ENCODE measurements at regions not wholly inside any gene's neighbourhood (a gene's known extent, or its start where the extent isn't known, plus 50 kb on each side); places are given as distances from the start of the nearest gene placed in this dataset.

DNA sequence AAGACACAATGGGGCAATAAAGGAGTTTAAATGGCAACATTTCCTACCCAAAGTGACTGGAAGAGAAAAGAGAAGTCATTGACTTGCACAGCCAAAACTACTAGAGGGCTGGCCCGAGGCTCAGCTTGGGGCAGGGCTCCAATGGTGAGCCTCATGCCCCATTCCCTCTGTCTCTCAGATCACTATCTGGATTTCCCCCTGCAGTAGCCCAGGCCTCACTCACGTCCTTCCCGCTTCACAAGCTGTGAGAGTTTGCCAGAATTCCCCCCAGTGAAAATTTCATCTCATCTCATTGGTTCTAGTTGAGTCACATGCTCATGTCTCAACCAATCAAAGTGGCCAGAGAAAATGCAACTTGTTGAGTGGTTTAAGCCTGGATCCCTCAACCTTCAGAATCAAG is 181.3 kb downstream of the WDR11 start:
- no peak overlapping the region for H3K27ac ChIP-seq (ENCODE audit: low read depth, low read length)
- no peak overlapping the region for H2AFZ ChIP-seq (ENCODE audit: insufficient read depth, low read length, poor library complexity)
- H3K4me2 ChIP-seq (ENCODE audit: low read length) = no peak overlapping the region
- no peak overlapping the region for H3K23ac ChIP-seq (ENCODE audit: low read length)
- no peak overlapping the region for H3K14ac ChIP-seq (ENCODE audit: low read length)
- no peaks in the 10 kb centered on the region for H3K9me3 ChIP-seq (ENCODE audit: insufficient read depth, low read depth, low read length)
- H3K27me3 ChIP-seq (ENCODE audit: insufficient read depth, low read length) = no peaks in the 10 kb centered on the region
- H4K91ac ChIP-seq (ENCODE audit: low read depth, low read length) = no peak overlapping the region
- H4K8ac ChIP-seq (ENCODE audit: low read depth, low read length) = no peak overlapping the region
- H3K36me3 ChIP-seq (ENCODE audit: control insufficient read depth in 1 of 2, insufficient read depth in 2 of 2, low read length in 2 of 2) = no peaks in the 10 kb centered on the region
- WGBS (ENCODE audit: extremely low coverage, insufficient coverage, insufficient read length) = no CpG with 5 or more reads among the region's 3 CpGs
- no peak overlapping the region for H3K18ac ChIP-seq (ENCODE audit: low read length)
- H4K12ac ChIP-seq (ENCODE audit: low read depth, low read length) = no peak overlapping the region
- peaks cover 5 to 8% of the 10 kb centered on the region in 2 experiments for H3K4me1 ChIP-seq (ENCODE audit: control insufficient read depth in 1 of 2, insufficient read depth in 2 of 2, low read length in 2 of 2)
- DNase-seq = no peak
- H2BK120ac ChIP-seq (ENCODE audit: insufficient read depth, low read length, poor library complexity) = no peak overlapping the region
- H2BK5ac ChIP-seq (ENCODE audit: low read depth, low read length, poor library complexity) = no peak overlapping the region
- no peak overlapping the region for H3K4me3 ChIP-seq (ENCODE audit: low read depth, low read length)
- H3K79me2 ChIP-seq (ENCODE audit: control insufficient read depth, insufficient read depth, low read length, poor library complexity) = no peaks in the 10 kb centered on the region
- no peak overlapping the region for H2BK12ac ChIP-seq (ENCODE audit: low read length)
- no peak overlapping the region for H2AK5ac ChIP-seq (ENCODE audit: low read length)
- H3K4ac ChIP-seq (ENCODE audit: low read depth, low read length) = no peak overlapping the region
- H3K9ac ChIP-seq (ENCODE audit: low read length) = no peak overlapping the region
- no peaks in the 10 kb centered on the region for H3K79me1 ChIP-seq (ENCODE audit: low read length)

DNA sequence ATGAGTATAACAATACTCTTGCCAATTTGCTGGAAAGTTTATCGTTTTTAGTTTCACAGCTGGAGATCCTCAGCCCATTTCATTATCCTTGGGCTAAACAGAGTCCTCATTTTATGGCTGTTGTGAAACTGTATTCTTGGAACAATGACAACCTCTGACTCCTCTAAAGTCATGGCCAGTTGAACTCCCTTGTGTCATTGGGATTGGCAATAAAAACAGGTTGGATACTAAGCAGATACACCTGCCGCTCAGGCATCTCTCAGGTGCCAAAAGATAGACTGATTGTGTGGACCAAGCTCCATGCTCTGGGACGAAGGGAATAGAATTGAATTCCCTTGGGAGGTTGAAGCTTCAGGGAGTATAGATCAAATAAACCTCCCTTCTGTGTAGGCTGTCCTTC is 182.2 kb downstream of the WDR11 start:
- DNase-seq = no peak
- Histone ChIP-seq H3K79me1 (ENCODE audit: low read length) (no peaks in the 10 kb centered on the region), H2BK12ac (ENCODE audit: low read length) (no peak overlapping the region), H4K8ac (ENCODE audit: low read depth, low read length) (no peak overlapping the region), H3K4me2 (ENCODE audit: low read length) (no peak overlapping the region), H2AFZ (ENCODE audit: insufficient read depth, low read length, poor library complexity) (no peak overlapping the region), H3K27ac (ENCODE audit: low read depth, low read length) (no peak overlapping the region), H3K36me3 (ENCODE audit: control insufficient read depth in 1 of 2, insufficient read depth in 2 of 2, low read length in 2 of 2) (no peaks in the 10 kb centered on the region), H3K4me3 (ENCODE audit: low read depth, low read length) (no peak overlapping the region), H3K4ac (ENCODE audit: low read depth, low read length) (no peak overlapping the region), H2BK120ac (ENCODE audit: insufficient read depth, low read length, poor library complexity) (no peak overlapping the region), H3K9me3 (ENCODE audit: insufficient read depth, low read depth, low read length) (no peaks in the 10 kb centered on the region), H2BK5ac (ENCODE audit: low read depth, low read length, poor library complexity) (no peak overlapping the region), H3K9ac (ENCODE audit: low read length) (no peak overlapping the region), H4K12ac (ENCODE audit: low read depth, low read length) (no peak overlapping the region), H3K4me1 (ENCODE audit: control insufficient read depth in 1 of 2, insufficient read depth in 2 of 2, low read length in 2 of 2) (peaks cover 5 to 10% of the 10 kb centered on the region in 2 experiments), H3K14ac (ENCODE audit: low read length) (no peak overlapping the region), H3K79me2 (ENCODE audit: control insufficient read depth, insufficient read depth, low read length, poor library complexity) (no peaks in the 10 kb centered on the region), H3K23ac (ENCODE audit: low read length) (no peak overlapping the region), H3K27me3 (ENCODE audit: insufficient read depth, low read length) (no peaks in the 10 kb centered on the region), H2AK5ac (ENCODE audit: low read length) (no peak overlapping the region), H4K91ac (ENCODE audit: low read depth, low read length) (no peak overlapping the region), H3K18ac (ENCODE audit: low read length) (no peak overlapping the region)
- whole genome bisulfite sequencing (ENCODE audit: extremely low coverage, insufficient coverage, insufficient read length) = no CpG with 5 or more reads among the region's 3 CpGs

- H2BK12ac ChIP-seq (ENCODE audit: low read length) = peak overlapping the region; percentile 43
- H3K4me2 ChIP-seq (ENCODE audit: low read length) = peak overlapping the region; percentile 13
- no peak overlapping the region for H3K23ac ChIP-seq (ENCODE audit: low read length)
- H3K27ac ChIP-seq (ENCODE audit: low read depth, low read length) = peak overlapping the region; percentile 11
- no CpG with 5 or more reads among the region's 4 CpGs for WGBS (ENCODE audit: extremely low coverage, insufficient coverage, insufficient read length)
- H3K9me3 ChIP-seq (ENCODE audit: insufficient read depth, low read depth, low read length) = no peaks in the 10 kb centered on the region
- H4K8ac ChIP-seq (ENCODE audit: low read depth, low read length) = peak overlapping the region; percentile 9
- no peak overlapping the region for H2AK5ac ChIP-seq (ENCODE audit: low read length)
- peaks cover 5 to 10% of the 10 kb centered on the region in 2 experiments for H3K4me1 ChIP-seq (ENCODE audit: control insufficient read depth in 1 of 2, insufficient read depth in 2 of 2, low read length in 2 of 2)
- no peak overlapping the region for H3K4me3 ChIP-seq (ENCODE audit: low read depth, low read length)
- no peak overlapping the region for H4K91ac ChIP-seq (ENCODE audit: low read depth, low read length)
- H3K36me3 ChIP-seq (ENCODE audit: control insufficient read depth in 1 of 2, insufficient read depth in 2 of 2, low read length in 2 of 2) = no peaks in the 10 kb centered on the region
- peak in 1 of 2 donors; percentile 44 for DNase-seq
- no peak overlapping the region for H2AFZ ChIP-seq (ENCODE audit: insufficient read depth, low read length, poor library complexity)
- no peaks in the 10 kb centered on the region for H3K79me1 ChIP-seq (ENCODE audit: low read length)
- no peak overlapping the region for H2BK120ac ChIP-seq (ENCODE audit: insufficient read depth, low read length, poor library complexity)
- H3K9ac ChIP-seq (ENCODE audit: low read length) = no peak overlapping the region
- H2BK5ac ChIP-seq (ENCODE audit: low read depth, low read length, poor library complexity) = no peak overlapping the region
- no peak overlapping the region for H3K14ac ChIP-seq (ENCODE audit: low read length)
- H3K4ac ChIP-seq (ENCODE audit: low read depth, low read length) = no peak overlapping the region
- H3K27me3 ChIP-seq (ENCODE audit: insufficient read depth, low read length) = no peaks in the 10 kb centered on the region
- H3K79me2 ChIP-seq (ENCODE audit: control insufficient read depth, insufficient read depth, low read length, poor library complexity) = no peaks in the 10 kb centered on the region
- H4K12ac ChIP-seq (ENCODE audit: low read depth, low read length) = no peak overlapping the region
- H3K18ac ChIP-seq (ENCODE audit: low read length) = no peak overlapping the region
Observed at GRCh38 chr10:121036431-121036830, 185.3 kb downstream of the WDR11 start.

DNA sequence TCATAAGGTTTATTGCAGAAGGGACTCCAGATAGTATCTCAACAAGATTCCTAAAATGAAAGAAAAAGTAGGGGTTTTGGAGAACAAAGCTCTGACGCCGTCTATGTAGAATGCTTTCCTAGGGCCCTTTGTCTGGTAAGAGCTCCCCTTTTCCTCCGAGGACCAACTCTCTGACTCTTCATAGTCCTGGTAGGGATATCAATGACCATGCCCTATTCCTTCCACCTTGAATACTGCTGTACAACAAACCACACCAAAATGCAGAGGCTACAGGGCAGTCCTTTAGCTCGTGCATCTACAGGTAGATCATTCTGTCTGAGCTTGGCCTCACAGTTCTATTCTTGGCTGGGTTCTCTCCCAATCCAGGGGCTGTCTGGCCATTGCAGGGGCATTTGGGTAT is 190.3 kb downstream of the WDR11 start:
- Histone ChIP-seq H3K4me2 (ENCODE audit: low read length) (no peak overlapping the region), H2AFZ (ENCODE audit: insufficient read depth, low read length, poor library complexity) (no peak overlapping the region)
- no peak for DNase-seq

More for the DNA sequence above, 190.3 kb downstream of the WDR11 start:
- H3K9me3 ChIP-seq (ENCODE audit: insufficient read depth, low read depth, low read length) = no peaks in the 10 kb centered on the region
- no peak overlapping the region for H4K8ac ChIP-seq (ENCODE audit: low read depth, low read length)
- H3K18ac ChIP-seq (ENCODE audit: low read length) = no peak overlapping the region
- peaks cover under 1 to 8% of the 10 kb centered on the region in 2 experiments for H3K4me1 ChIP-seq (ENCODE audit: control insufficient read depth in 1 of 2, insufficient read depth in 2 of 2, low read length in 2 of 2)
- H2BK120ac ChIP-seq (ENCODE audit: insufficient read depth, low read length, poor library complexity) = no peak overlapping the region
- no CpG with 5 or more reads among the region's 4 CpGs for WGBS (ENCODE audit: extremely low coverage, insufficient coverage, insufficient read length)
- H4K91ac ChIP-seq (ENCODE audit: low read depth, low read length) = no peak overlapping the region
- H2BK12ac ChIP-seq (ENCODE audit: low read length) = no peak overlapping the region
- no peak overlapping the region for H4K12ac ChIP-seq (ENCODE audit: low read depth, low read length)
- no peaks in the 10 kb centered on the region for H3K79me1 ChIP-seq (ENCODE audit: low read length)
- H3K36me3 ChIP-seq (ENCODE audit: control insufficient read depth in 1 of 2, insufficient read depth in 2 of 2, low read length in 2 of 2) = no peaks in the 10 kb centered on the region
- H3K27me3 ChIP-seq (ENCODE audit: insufficient read depth, low read length) = no peaks in the 10 kb centered on the region
- H3K4me3 ChIP-seq (ENCODE audit: low read depth, low read length) = no peak overlapping the region
- no peak overlapping the region for H3K27ac ChIP-seq (ENCODE audit: low read depth, low read length)
- no peak overlapping the region for H3K9ac ChIP-seq (ENCODE audit: low read length)
- no peak overlapping the region for H3K4ac ChIP-seq (ENCODE audit: low read depth, low read length)
- H3K14ac ChIP-seq (ENCODE audit: low read length) = no peak overlapping the region
- H3K23ac ChIP-seq (ENCODE audit: low read length) = no peak overlapping the region
- no peaks in the 10 kb centered on the region for H3K79me2 ChIP-seq (ENCODE audit: control insufficient read depth, insufficient read depth, low read length, poor library complexity)
- no peak overlapping the region for H2BK5ac ChIP-seq (ENCODE audit: low read depth, low read length, poor library complexity)
- no peak overlapping the region for H2AK5ac ChIP-seq (ENCODE audit: low read length)

Data from trophoblast cell (in vitro differentiated cells and primary cell).